ENCODE measurements at regions not wholly inside any gene's neighbourhood (a gene's known extent, or its start where the extent isn't known, plus 50 kb on each side); places are given as distances from the start of the nearest gene placed in this dataset.
A peak's percentile ranks its signal among the peaks of the same experiment; 100 is the strongest.
"Not testable (repeated sequence)": the region's sequence is repeated elsewhere in the genome, so short reads cannot be mapped to it uniquely, and the experiment has no call there.

DNA sequence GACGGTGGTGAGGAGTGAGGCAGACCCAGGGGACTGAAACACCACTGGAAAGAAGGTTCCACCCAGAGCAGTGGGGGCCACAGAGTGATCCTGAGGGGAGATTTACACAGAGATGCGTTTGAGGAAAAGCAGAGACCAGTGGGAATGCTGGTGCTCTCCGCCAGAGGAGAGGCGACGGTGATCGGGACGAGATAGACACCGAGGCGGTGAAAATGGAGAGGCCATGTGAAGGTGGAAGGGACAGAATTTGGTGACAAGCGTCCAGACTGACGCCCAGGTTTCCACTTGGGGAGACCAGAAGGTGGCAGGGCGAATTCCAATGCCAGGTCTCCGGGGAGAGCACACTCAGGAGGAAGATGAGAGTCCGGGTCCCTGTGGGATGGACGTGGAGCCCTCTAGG, 374.8 kb downstream of the CNTNAP3B start:
- DNase-seq: not testable (repeated sequence)

DNA sequence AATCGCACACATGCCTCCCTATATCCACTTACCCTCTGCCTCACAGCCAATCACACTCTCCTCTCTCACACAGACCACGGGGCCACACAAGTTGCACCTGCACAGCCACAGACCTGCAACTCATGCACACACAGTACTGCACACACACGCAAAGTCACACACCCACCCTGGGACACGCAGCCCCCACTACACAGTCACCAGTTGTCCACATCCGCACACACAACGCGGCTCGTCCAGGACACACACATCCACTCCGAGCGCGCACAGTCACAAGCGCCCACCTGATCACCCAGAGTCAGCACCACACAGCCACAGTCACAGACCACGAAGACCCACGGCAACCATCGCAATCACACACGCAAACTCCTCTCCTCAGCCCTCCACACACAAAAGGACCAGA, 387.3 kb downstream of the CNTNAP3B start:
- not testable (repeated sequence) for DNase-seq

DNA sequence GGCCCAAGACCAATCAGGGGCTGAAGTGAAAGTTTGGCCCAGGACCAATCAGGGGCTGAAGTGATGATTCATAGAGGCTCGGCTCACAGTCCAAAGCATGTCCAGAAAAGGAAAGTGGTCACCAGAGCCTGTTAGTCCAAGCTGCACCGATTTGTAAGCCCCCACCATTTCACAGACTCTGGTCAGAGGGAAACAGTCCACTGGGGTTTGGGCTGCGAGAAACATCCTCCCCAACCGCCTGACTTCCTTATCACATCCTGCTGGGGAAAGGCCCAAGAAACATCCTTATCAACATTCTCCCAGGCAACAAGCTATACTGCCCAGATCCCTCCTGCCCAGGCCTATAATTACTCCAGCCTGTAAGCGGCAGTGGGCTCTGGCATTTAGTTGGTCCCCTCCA, 388.1 kb downstream of the CNTNAP3B start:
- not testable (repeated sequence) for DNase-seq

DNA sequence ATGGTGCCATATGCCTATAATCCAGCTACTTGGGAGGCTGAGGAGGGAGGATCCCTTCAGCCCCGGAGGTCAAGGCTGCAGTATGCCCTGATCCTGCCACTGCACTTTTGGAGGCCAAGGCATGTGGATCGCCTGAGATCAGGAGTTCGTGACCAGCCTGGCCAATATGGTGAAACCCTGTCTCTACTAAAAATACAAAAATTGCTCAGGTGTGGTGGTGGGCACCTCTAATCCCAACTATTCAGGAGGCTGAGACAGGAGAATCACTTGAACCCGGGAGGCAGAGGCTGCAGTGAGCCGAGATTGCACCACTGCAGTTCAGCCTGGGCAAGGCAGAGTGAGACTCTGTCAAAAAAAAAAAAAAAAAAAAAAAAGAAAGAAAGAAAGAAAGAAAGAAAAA, 390.5 kb downstream of the CNTNAP3B start:
- DNase-seq: not testable (repeated sequence)

DNA sequence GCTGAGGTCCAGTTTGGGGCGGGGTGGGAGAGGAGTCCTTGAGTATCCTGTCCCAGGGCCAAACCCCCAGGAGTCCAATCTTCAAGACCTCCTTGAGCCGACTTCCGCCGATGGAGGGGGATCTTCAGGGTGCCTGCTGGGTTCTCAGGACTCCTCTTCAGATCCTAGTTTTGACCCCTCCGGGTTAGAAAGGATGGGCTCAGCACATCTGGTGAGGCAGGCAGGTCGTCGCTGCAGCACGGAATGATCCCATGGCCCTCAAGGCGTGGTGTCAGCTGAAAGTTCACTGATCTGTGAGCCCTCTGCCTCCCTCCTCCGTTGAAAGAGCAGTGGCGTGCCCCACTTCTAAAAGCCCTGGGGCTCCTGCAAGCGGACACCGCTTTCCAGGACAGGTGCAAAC, 430.0 kb downstream of the CNTNAP3B start:
- not testable (repeated sequence) for DNase-seq

DNA sequence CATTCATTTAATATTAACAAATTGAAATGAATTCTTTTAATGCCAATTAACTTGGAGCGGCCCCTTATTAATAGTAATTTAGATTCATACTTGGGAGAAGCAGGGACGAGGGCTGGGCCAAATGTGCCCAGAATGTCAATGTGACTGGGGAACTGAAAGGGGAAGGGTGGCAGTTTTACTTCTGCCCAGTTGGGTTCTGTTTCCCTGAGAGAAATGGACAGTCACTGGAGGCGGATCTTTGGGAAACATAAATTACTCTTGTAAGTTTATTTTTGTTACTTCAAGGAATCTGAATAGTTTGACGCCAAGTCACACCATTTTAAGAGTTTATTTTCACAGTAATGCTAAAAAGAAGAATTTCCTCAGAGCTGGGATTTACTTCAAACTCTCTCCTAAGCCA, 432.1 kb downstream of the CNTNAP3B start:
- not testable (repeated sequence) for DNase-seq

DNA sequence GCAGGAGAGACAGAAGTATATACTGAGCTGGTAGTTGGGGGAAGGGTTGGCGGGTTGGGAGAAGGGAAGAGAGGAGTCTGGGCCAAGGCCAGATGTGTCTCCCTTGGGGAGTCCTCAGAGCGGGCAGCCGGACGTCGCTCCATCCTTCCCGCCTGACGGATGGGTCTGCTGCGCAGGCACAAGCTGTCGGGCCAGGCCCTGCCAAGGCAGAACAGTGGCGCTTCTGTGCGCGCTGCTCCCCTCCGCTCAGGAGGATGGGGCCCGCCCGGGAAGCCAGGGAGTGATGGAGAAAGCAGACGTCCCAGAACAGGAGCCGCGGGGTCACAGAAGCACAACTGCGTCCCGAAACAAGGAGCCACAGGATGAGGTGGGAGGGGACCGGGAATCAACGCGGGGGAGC, 449.9 kb downstream of the CNTNAP3B start:
- DNase-seq: not testable (repeated sequence)

DNA sequence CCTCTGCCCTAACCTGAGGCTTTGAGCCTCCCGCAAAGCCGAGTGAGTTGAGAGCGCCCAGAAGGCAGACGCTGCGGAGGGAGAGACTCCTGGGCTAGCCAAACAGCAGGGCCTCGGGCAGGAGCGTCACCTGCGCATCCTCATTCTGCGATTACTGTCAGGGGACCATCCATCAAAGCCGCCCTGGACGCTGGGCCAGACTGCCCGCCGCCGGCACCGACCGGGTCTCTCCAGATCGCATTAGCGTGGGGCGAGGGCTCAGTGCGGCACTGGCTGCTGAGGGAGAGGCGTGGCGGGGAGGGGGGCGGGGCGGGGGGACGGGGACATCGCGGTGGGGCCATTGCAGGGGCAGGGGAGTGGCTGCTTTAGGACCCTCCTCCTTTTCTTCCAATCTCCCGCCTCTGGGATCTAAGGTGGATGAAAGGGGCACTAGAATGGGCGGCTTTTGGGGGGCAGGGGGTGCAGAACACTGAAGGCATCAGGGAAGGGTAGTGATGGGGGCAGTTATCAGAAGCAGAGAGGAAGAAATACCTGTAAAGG, 465.7 kb downstream of the CNTNAP3B start:
- not testable (repeated sequence) for DNase-seq

DNA sequence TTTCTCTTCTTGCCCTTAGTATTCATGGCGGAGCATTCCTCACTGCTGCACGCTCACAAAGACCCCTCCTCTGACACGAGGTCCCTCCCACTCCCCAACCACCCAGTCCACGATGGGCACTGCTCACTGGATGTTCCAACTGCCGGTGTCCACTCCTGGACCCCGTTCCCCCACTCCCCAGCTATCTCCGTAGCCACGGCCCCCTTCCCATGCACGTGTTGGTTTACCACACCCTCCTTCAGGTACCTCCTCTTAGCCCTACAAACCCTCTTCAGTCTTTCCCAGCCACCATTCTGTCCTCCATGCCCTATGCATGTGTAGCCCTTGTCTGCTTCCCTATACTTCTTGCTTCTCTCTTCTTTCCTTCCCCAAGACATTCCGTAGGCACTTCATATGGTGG, 469.6 kb upstream of the ZNG1F start:
- DNase-seq: not testable (repeated sequence)

DNA sequence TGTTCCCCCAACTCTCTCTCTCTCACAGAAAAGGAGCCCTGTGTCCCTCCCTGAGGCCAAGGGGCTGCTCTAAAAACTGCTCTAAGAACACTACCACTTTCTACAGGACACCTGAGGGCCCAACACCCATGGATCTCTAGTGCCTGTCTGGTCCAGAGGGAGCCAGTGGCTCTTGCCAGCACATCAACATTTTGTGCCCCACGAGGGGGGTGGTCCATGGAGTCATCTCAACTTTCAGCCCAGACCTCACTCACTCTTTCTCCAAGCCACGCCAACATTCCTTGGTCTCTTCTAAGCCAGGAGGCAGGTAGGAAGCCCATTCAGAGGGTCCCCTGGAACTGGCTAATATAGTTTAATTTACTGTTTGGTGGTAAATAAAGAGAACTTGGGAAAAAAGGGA, 469.0 kb upstream of the ZNG1F start:
- not testable (repeated sequence) for DNase-seq

DNA sequence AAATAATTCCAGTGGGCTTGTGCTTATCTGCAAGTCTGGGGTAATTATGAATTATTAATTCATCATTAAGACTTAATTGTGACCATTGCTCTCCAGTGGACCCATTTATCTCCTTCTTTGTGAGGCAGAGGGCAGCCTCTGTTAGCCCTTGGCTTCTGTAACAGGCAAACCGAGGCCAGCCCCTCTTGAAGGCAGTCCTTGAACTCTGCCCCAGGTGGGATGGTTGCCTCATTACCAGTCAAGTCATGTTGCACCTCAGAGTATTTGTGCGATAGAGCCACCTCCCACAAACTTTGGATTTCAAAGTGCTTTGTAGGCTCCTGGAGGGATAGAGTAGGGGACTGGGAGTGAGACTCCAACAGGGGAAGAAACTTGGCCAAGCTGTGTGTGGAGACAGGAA, 468.0 kb upstream of the ZNG1F start:
- DNase-seq: not testable (repeated sequence)

DNA sequence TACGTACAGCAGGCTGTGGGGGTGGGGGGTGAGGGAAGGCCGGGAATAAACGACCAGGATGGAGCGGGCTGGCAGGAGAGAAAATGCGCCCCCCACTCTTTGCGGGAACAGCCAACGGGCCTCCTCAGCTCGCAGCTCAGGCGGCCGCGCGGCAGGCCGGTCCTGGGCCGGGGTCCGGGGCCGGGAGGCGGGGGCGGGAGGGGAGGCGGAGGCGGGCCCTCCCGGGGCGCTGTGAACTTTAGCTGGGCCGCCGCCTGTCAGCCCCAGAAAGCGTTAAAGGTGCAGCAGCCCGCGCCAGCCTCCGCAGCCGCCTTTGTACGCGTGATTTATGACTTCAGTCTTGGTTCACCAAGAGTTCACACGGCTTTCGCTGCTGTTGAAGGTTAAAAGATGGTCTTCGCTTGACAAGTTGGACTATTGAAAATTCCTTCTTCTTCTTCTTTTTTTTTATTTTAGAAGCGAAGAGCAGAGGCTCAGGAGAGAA, 466.0 kb upstream of the ZNG1F start:
- peak in 1 of 3 experiments; percentile 14 for DNase-seq

DNA sequence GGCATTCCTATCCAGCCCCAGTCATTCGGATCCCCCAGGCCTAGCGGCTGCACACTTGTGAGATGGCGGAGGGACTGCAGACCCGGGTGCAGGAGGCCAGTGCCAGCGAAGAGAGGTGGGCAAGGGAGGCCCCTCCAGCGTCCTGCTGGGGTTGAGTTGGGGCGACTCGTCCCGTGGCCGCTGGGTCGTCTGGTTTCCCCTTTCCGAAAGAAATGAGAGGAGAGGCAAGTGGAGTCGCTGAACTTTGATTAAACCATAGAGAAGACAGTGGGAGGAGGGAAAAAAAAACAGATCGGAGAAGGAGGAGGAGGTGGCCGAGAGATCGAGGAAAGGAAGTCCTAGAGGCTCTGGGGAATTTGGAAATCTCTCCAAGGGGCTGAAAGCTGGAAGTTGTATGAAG, 465.2 kb upstream of the ZNG1F start:
- not testable (repeated sequence) for DNase-seq

DNA sequence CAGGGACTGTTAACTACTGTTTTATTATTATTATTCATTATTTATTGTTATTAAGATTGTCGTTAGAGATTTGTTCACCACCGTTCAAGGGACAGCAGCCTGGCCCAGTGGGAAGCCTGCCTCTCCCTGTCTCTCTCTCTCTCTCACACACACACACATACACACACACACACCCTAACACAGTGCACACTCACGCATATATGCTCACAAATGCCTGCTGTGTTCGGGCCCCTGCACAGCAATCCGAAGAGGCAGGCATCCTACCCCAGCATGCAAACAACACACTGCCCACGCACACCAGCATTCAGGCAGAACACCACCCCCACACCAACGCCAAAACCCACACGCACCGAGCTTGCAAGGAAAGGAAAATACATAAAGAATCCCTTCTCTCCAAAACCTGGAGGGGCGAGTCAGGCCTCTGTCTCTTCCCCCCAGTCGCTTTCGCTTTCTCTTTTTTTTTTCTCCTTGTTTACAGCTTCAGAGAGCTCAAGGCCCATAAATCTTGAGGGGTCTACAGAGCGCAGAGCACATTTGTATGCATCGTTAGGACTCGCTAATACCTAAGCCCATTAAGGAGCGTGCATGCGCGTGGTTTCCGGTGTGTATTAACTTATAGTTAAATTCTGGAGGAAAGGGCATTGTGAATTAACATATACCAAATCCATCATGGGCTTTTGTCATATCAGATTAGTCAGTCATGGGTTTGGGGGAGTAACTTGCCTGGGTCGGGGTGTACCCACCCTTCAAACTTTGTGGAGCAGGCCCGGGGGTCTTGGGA, 464.6 kb upstream of the ZNG1F start:
- DNase-seq: not testable (repeated sequence)

DNA sequence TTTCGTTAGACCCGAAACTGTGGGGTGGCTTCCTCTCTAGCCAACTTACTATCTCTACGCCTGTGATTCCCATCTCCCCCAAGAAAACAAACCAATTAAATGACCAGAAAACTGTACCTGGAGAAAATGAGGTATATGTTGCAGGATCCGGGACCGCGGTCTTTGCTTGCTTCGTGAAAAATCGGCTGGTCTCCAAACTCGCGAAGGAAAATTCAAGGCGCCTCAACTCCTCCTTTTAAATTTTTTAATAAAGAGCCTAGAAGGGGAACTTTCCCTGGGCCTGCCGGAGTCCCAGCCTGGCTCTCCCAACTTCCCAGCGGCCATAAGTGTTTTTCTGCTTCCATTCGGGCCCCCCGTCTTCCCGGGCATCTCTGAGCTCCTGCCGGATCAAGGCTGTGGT, 463.7 kb upstream of the ZNG1F start:
- not testable (repeated sequence) for DNase-seq

DNA sequence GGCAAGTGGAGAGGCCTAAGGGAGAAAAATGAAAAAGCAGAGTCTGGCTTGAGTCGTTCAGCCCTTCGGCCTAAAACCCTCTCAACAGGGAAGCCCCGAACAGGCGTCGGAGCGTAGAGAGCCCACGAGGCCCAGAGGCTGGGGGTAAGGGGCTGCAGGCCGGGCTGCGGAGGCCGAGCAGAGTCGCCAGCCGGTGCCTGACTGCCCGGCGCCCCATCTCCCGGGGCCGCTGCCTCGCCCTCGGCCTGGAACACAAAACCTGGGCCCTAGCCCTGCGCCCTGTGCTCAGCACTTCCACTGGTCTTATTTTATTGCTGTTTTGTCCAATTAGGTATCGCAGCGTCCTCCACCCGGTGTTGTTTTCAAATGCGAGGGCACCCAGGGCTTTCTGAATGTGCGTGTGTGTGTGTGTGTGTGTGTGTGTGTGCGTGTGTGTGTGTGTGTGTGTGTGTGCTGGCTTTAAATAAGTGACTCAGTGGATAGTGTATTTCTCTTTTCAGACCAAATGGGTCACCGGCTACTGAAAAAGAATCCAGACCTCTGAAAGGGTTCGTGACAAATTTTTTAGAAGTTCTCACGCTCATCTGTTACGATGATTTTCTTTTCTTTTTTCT, 463.1 kb upstream of the ZNG1F start:
- not testable (repeated sequence) for DNase-seq

DNA sequence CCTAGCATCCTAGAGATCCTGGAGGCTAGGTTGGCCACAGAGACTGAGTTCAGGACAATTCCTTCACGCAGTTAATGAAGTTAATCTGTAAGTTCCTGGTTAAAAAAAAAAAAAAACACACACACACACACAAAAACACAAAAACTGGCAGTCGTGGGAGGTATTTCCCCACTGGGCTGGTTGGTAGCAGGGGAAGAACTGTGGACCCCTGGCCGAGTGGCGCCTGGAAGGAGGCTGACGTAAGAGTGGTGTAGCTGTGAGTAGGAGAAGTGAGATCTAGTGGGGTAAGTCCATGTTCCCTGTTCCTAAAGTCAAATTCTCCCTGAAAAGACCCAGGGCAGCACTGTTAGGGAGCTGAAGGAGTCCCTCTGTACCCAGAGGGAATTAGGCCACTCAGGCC, 461.0 kb upstream of the ZNG1F start:
- DNase-seq: not testable (repeated sequence)

DNA sequence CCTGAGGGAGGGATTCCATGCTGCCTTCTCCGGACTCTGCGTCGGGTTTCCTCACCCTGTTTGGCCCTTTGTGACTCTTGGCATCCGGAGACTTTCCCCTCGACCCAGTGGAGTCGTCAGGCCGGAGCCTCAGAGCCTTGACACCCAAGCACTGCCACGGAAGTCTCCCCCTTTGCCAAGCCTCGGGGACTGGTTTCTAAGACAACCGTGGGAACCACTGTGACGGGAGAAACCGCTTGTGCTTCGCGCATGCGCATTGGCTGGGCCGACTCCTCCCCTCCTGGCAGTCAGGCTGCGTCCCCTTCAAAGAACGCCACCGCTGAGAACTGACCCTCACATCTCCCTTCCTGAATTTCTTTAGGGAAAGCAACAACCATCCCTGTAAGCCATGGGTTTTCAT, 459.4 kb upstream of the ZNG1F start:
- DNase-seq: not testable (repeated sequence)

DNA sequence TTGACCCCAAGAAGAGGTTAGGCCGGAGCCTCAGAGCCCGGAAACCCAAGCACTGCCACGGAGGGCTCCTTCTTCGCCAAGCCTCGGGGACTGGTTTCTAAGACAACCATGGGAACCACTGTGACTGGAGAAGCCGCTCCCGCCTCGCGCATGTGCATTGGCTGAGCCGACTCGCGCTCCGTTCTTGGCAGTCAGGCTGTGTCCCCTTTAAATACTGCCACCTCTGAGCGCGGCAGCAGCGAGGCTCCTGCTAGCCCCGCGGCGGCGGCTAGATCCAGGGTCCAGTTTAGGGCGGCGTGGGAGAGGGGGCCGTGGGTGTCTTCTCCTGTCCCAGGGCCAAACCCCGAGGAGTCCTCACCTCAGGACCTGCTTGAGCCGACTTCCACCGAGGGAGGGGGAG, 457.1 kb upstream of the ZNG1F start:
- not testable (repeated sequence) for DNase-seq

DNA sequence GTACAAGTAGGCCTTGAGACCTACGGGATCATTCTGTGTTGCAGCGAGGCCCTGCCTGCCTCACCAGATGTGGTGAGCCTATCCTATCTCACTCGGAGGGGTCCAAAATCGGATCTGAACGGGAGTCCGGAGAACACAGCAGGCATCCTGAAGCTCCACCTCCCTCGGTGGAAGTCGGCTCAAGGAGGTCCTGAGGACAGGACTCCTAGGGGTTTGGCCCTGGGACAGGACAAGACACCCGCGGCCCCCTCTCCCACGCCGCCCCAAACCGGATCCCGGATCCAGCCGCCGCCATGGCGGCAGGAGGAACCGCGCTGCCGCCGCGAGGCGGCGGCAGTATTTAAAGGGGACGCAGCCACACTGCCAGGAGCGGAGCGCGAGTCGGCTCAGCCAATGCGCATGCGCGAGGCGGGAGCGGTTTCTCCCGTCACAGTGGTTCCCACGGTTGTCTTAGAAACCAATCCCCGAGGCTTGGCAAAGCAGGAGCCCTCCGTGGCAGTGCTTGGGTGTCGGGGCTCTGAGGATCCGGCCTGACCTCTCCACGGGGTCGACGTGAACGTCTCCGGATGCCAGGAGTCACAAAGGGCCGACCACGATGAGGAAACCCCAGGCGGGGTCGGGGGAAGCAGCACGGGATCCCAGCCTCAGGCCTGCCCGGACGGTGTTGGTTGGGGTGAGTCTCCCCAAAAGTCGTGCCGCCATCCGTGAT, 454.6 kb upstream of the ZNG1F start:
- peak in 2 of 3 experiments; percentile 80 to 87 for DNase-seq

DNA sequence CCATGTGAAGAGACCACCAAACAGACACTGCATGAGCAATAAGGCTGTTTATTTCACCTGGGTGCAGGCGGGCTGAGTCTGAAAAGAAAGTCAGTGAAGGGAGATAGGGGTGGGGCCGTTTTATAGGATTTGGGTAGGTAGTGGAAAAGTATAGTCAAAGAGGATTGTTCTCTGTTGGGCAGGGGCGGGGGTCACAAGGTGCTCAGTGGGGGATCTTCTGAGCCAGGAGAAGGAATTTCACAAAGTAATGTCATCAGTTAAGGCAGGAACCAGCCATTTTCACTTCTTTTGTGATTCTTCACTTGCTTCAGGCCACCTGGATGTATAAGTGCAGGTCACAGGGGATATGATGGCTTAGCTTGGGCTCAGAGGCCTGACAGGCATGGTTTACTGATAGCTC, 444.6 kb upstream of the ZNG1F start:
- DNase-seq: not testable (repeated sequence)

DNA sequence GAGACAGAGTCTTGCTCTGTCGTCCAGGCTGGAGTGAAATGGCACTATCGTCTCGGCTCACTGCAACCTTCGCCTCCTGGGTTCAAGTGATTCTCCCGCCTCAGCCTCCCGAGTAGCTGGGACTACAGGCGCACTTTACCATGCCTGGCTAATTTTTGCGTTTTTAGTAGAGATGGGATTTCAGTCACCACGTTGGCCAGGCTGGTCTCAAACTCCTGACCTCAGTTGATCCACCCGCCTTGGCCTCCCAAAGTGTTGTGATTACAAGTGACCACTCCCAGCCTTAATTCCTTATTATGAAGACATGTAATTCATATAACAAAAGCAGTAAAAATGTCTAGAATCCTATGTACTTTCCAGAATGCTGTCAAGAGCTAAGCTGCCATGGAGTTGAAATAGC, 434.5 kb upstream of the ZNG1F start:
- DNase-seq: not testable (repeated sequence)

DNA sequence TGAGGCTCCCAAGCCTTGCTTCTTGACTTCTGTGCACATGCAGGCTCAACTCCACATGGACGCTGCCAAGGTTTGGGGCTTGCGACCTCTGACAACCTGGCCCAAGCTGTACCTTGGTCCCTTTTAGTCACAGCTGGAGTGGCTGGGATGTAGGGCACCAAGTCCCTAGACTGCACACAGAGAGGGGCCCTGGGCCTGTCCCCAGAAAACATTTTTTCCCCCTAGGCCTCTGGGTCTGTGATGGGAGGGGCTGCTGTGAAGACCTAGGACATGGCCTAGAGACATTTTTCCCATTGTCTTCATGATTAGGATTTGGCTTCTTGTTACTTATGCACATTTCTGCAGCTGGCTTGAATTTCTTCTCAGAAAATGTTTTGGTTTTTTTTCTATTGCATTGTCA, 430.1 kb upstream of the ZNG1F start:
- not testable (repeated sequence) for DNase-seq

Measured in NCI-H1417 (cell line).